NB4 (cell line): ENCODE measurements at regions not wholly inside any gene's neighbourhood (a gene's known extent, or its start where the extent isn't known, plus 50 kb on each side); places are given as distances from the start of the nearest gene placed in this dataset.

Experiments used
- DNase-seq: peaks from one replicate; pipeline ENCODE4 v3.0.0; 2010; ENCODE audit warnings: low read depth
- H3K4me3 ChIP-seq: one replicate; pipeline ENCODE4 v1.5.1; 2011; ENCODE audit warnings: mild to moderate bottlenecking, low read depth, low read length, moderate library complexity
- MAX ChIP-seq: IDR thresholded peaks from 2 replicates; pipeline ENCODE4 v1.6.1; 2011; ENCODE audit warnings: low read depth, low read length
- MYC ChIP-seq: IDR thresholded peaks from 2 replicates; pipeline ENCODE4 v1.6.1; 2011; ENCODE audit warnings: low read depth, low read length
- POLR2A ChIP-seq: IDR thresholded peaks from 2 replicates; pipeline ENCODE4 v1.6.1; 2011; ENCODE audit warnings: mild to moderate bottlenecking; ENCODE audit not compliant: insufficient read length; ENCODE audit errors: extremely low read depth
- TF ChIP-seq, protein P1 (sequence below): IDR thresholded peaks from one replicate; pipeline ENCODE4 v1.5.1; 2012; ENCODE audit warnings: low read depth, low read length

DNA sequence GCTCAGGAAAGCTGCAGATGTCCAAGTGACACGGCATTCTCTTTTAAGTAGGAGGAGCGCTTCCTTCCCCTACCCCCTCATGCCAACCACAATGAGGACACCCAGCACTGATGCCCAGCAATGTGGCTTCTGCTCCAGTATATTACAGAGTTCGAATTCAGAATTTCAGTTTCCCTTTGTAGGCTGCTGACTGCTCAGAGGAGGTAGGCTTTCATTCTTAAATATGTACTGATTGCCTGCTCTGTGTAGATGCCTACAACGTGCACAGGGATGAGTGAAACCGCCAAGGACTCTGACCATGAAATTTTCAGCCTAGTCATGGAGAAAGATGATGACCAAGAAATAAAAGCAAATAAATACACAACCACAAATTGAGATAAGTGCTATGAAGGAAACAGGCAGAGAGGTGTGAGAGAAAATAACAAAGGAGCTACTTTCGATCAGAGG, 50.9 kb upstream of the TNFAIP3 start:
- DNase-seq: no peak
- no peak overlapping the region for H3K4me3 ChIP-seq
- TF ChIP-seq, protein P1, sequence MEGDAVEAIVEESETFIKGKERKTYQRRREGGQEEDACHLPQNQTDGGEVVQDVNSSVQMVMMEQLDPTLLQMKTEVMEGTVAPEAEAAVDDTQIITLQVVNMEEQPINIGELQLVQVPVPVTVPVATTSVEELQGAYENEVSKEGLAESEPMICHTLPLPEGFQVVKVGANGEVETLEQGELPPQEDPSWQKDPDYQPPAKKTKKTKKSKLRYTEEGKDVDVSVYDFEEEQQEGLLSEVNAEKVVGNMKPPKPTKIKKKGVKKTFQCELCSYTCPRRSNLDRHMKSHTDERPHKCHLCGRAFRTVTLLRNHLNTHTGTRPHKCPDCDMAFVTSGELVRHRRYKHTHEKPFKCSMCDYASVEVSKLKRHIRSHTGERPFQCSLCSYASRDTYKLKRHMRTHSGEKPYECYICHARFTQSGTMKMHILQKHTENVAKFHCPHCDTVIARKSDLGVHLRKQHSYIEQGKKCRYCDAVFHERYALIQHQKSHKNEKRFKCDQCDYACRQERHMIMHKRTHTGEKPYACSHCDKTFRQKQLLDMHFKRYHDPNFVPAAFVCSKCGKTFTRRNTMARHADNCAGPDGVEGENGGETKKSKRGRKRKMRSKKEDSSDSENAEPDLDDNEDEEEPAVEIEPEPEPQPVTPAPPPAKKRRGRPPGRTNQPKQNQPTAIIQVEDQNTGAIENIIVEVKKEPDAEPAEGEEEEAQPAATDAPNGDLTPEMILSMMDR: no peak
- TF ChIP-seq MYC (no peak), POLR2A (no peak), MAX (no peak)

DNA sequence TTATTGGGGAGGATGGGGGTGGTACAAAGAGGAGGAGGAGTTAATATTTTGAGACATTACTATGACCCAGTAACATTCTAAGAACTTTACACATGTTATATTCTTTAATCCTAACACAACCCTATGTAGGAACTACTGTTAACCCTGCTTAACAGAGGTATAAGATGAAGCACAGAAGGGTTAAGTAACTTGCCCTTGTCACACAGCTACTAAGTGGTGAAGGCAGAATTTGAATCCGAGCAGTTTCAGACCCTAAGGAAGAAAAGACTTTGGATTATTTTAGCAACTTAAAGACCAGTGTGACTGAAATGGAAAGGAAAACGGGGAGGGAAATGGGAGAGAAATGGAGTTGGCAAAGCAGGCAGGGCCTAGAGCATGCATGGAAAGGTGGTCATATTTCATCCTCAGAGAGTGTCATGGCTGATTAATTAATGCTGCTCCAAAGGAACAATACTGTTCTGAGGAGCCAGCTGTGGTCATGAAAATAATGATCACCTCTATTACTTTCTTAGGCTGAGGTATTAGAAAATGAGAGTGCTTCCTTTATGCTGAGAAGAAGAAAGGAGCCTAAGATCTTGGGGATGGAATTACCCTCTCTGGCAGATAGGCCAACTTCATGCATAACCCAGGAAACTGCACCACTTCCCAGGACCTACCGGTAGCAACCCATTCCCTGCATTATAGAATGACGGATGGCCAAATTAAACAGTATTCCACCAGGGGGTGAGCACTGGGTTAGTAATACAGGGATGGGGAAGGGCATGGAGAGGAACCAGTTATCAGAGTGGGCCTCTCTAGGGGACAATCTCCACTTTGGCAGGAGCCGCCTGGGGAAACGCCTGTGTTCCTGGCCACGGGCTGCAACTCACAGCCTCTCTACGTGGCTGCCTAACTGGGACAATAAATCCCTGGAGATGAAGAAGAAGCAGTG, 50.1 kb upstream of the TNFAIP3 start:
- DNase-seq: no peak
- H3K4me3 ChIP-seq: no peak overlapping the region
- TF ChIP-seq MAX (no peak), MYC (no peak), POLR2A (no peak)
- TF ChIP-seq, protein P1: no peak
